Neural progenitor cell (in vitro differentiated cells): ENCODE measurements at regions not wholly inside any gene's neighbourhood (a gene's known extent, or its start where the extent isn't known, plus 50 kb on each side); places are given as distances from the start of the nearest gene placed in this dataset.

Experiments
- DNase-seq: peaks from one replicate; pipeline ENCODE4 v3.0.0-alpha.2; 2016; ENCODE audit warnings: low spot score
- H2AFZ ChIP-seq: fragments of 200-600 bp; sonication (generic); replicated peaks from 2 replicates; pipeline ENCODE4 v1.6.1; 2016; ENCODE audit warnings: antibody characterized with exemption
- H3F3A ChIP-seq: fragments of 200-600 bp; sonication (generic); 2 replicates; pipeline ENCODE4 v1.6.1; 2016; ENCODE audit warnings: antibody characterized with exemption, low read depth
- H3K27ac ChIP-seq: fragments of 200-600 bp; sonication (generic); 2 replicates; pipeline ENCODE4 v1.5.1; 2016; ENCODE audit warnings: mild to moderate bottlenecking
- H3K27me3 ChIP-seq: fragments of 200-600 bp; sonication (generic); 2 replicates; pipeline ENCODE4 v1.6.1; 2016; ENCODE audit warnings: mild to moderate bottlenecking, moderate library complexity
- H3K36me3 ChIP-seq: fragments of 200-600 bp; sonication (generic); 2 replicates; pipeline ENCODE4 v1.5.1; 2016
- H3K4me1 ChIP-seq: fragments of 200-600 bp; sonication (generic); 2 replicates; pipeline ENCODE4 v1.6.1; 2016; ENCODE audit warnings: mixed run types
- H3K4me2 ChIP-seq: fragments of 200-600 bp; sonication (generic); 2 replicates; pipeline ENCODE4 v1.6.1; 2016
- H3K4me3 ChIP-seq: fragments of 200-600 bp; sonication (generic); 2 replicates; pipeline ENCODE4 v1.5.1; 2016
- H3K79me2 ChIP-seq: fragments of 200-600 bp; sonication (generic); 2 replicates; pipeline ENCODE4 v1.6.1; 2016; ENCODE audit warnings: low read depth
- H3K9ac ChIP-seq: fragments of 200-600 bp; sonication (generic); 2 replicates; pipeline ENCODE4 v1.6.1; 2016
- H3K9me3 ChIP-seq: fragments of 200-600 bp; sonication (generic); 2 replicates; pipeline ENCODE4 v1.5.1; 2016; ENCODE audit warnings: low read depth
- H4K20me1 ChIP-seq: fragments of 200-600 bp; sonication (generic); 2 replicates; pipeline ENCODE4 v1.6.1; 2016; ENCODE audit warnings: low read depth
- H3K27ac Mint-ChIP-seq: 3 replicates; pipeline ENCODE4 v1.8.0; 2021; ENCODE audit warnings: mixed read lengths
- H3K27me3 Mint-ChIP-seq: 2 replicates; pipeline ENCODE4 v1.8.0; 2022; ENCODE audit warnings: low read depth, mild to moderate bottlenecking, inconsistent platforms, moderate library complexity, mixed read lengths; ENCODE audit not compliant: insufficient read depth
- H3K36me3 Mint-ChIP-seq: 3 replicates; pipeline ENCODE4 v1.8.0; 2021; ENCODE audit warnings: mixed read lengths
- H3K4me1 Mint-ChIP-seq: 3 replicates; pipeline ENCODE4 v1.8.0; 2021; ENCODE audit warnings: mixed read lengths
- H3K4me3 Mint-ChIP-seq: 3 replicates; pipeline ENCODE4 v1.8.0; 2021; ENCODE audit warnings: mild to moderate bottlenecking, moderate library complexity, mixed read lengths
- H3K9me3 Mint-ChIP-seq: 3 replicates; pipeline ENCODE4 v1.8.0; 2020; ENCODE audit warnings: mixed read lengths
- CTCF ChIP-seq: fragments of 200-600 bp; sonication (generic); IDR thresholded peaks from 2 replicates; pipeline ENCODE4 v1.5.1; 2017; ENCODE audit warnings: antibody characterized with exemption, mild to moderate bottlenecking
- EZH2 ChIP-seq: fragments of 200-600 bp; sonication (generic); IDR thresholded peaks from 2 replicates; pipeline ENCODE4 v1.6.1; 2017; ENCODE audit warnings: antibody characterized with exemption, mild to moderate bottlenecking, moderate library complexity
- EZH2phosphoT487 ChIP-seq: fragments of 200-600 bp; sonication (generic); IDR thresholded peaks from 2 replicates; pipeline ENCODE4 v1.6.1; 2017; ENCODE audit warnings: antibody characterized with exemption

GRCh38 chr7:20506175-20506574 lies 109.3 kb upstream of the ABCB5 start:
- H3K4me3 ChIP-seq = no peak overlapping the region
- H2AFZ ChIP-seq = no peak overlapping the region
- no peak overlapping the region for H3K9ac ChIP-seq
- no peaks in the 10 kb centered on the region for H3K27me3 ChIP-seq
- H3K27ac ChIP-seq = no peak overlapping the region
- no peaks in the 10 kb centered on the region for H3K4me1 ChIP-seq
- H3K27ac Mint-ChIP-seq = no peak overlapping the region
- no peaks in the 10 kb centered on the region for H3K79me2 ChIP-seq
- TF ChIP-seq EZH2phosphoT487 (no peak), CTCF (no peak), EZH2 (no peak)
- H4K20me1 ChIP-seq = no peaks in the 10 kb centered on the region
- peaks cover 4% of the 10 kb centered on the region for H3K9me3 ChIP-seq
- peaks cover 2% of the 10 kb centered on the region for H3K27me3 Mint-ChIP-seq
- H3K36me3 ChIP-seq = no peaks in the 10 kb centered on the region
- no peaks in the 10 kb centered on the region for H3K36me3 Mint-ChIP-seq
- peaks cover 21% of the 10 kb centered on the region for H3K4me1 Mint-ChIP-seq
- peaks cover 9% of the 10 kb centered on the region for H3K9me3 Mint-ChIP-seq
- no peak overlapping the region for H3K4me3 Mint-ChIP-seq
- no peak overlapping the region for H3K4me2 ChIP-seq
- DNase-seq = no peak
- no peaks in the 10 kb centered on the region for H3F3A ChIP-seq

- Histone ChIP-seq H3K9ac (no peak overlapping the region), H3K27ac (no peak overlapping the region), H3K4me1 (no peaks in the 10 kb centered on the region), H3K27me3 (no peaks in the 10 kb centered on the region), H3K9me3 (no peaks in the 10 kb centered on the region), H3K4me3 (no peak overlapping the region), H3K79me2 (no peaks in the 10 kb centered on the region), H3K36me3 (no peaks in the 10 kb centered on the region), H3F3A (no peaks in the 10 kb centered on the region), H3K4me2 (no peak overlapping the region), H4K20me1 (no peaks in the 10 kb centered on the region), H2AFZ (no peak overlapping the region)
- TF ChIP-seq CTCF (no peak), EZH2 (no peak), EZH2phosphoT487 (no peak)
- Mint-ChIP-seq H3K36me3 (no peaks in the 10 kb centered on the region), H3K4me1 (peaks cover 21% of the 10 kb centered on the region), H3K27ac (no peak overlapping the region), H3K27me3 (peaks cover 2% of the 10 kb centered on the region), H3K4me3 (no peak overlapping the region), H3K9me3 (peaks cover 4% of the 10 kb centered on the region)
- DNase-seq = no peak
Measured at GRCh38 chr7:20507157-20507556, 108.3 kb upstream of the ABCB5 start.

- Histone ChIP-seq H3K79me2 (no peaks in the 10 kb centered on the region), H3K4me3 (no peak overlapping the region), H3K4me1 (no peaks in the 10 kb centered on the region), H3K9ac (no peak overlapping the region), H3K27ac (no peak overlapping the region), H2AFZ (no peak overlapping the region), H4K20me1 (no peaks in the 10 kb centered on the region), H3K27me3 (no peaks in the 10 kb centered on the region), H3K4me2 (no peak overlapping the region), H3K36me3 (no peaks in the 10 kb centered on the region), H3K9me3 (no peaks in the 10 kb centered on the region), H3F3A (no peaks in the 10 kb centered on the region)
- DNase-seq = peak; percentile 18
- no peak overlapping the region for H3K4me3 Mint-ChIP-seq
- H3K27me3 Mint-ChIP-seq = peaks cover 1% of the 10 kb centered on the region
- peaks cover 21% of the 10 kb centered on the region for H3K4me1 Mint-ChIP-seq
- TF ChIP-seq EZH2 (no peak), CTCF (peak; percentile 21)
- H3K36me3 Mint-ChIP-seq = no peaks in the 10 kb centered on the region
- H3K9me3 Mint-ChIP-seq = peaks cover 4% of the 10 kb centered on the region
- no peak overlapping the region for H3K27ac Mint-ChIP-seq
Measured at GRCh38 chr7:20508109-20508508, 107.4 kb upstream of the ABCB5 start.
